ENCODE measurements at regions not wholly inside any gene's neighbourhood (a gene's known extent, or its start where the extent isn't known, plus 50 kb on each side); places are given as distances from the start of the nearest gene placed in this dataset.
A peak's percentile ranks its signal among the peaks of the same experiment; 100 is the strongest.

- no peak for DNase-seq
Observed at GRCh38 chr6:149150801-149151398, 166.6 kb upstream of the TAB2 start.

- DNase-seq: no peak
Observed at GRCh38 chr6:149152521-149152920, 165.0 kb upstream of the TAB2 start.

GRCh38 chr6:149153100-149153499 is 164.4 kb upstream of the TAB2 start:
- no peak for DNase-seq

GRCh38 chr6:149153693-149154092 is 163.8 kb upstream of the TAB2 start:
- DNase-seq: no peak

GRCh38 chr6:149154261-149154821 is 163.2 kb upstream of the TAB2 start:
- DNase-seq: no peak

GRCh38 chr6:149157126-149157525 is 160.4 kb upstream of the TAB2 start:
- no peak for DNase-seq

- no peak for DNase-seq
Observed at GRCh38 chr6:149158076-149158475, 159.4 kb upstream of the TAB2 start.

- DNase-seq: no peak
Observed at GRCh38 chr6:149160943-149161342, 156.6 kb upstream of the TAB2 start.

GRCh38 chr6:149162924-149163323 is 154.6 kb upstream of the TAB2 start:
- DNase-seq: no peak

GRCh38 chr6:149164199-149164750 is 153.2 kb upstream of the TAB2 start:
- DNase-seq: no peak

GRCh38 chr6:149166336-149166735 is 151.2 kb upstream of the TAB2 start:
- no peak for DNase-seq

GRCh38 chr6:149166747-149167146 is 150.8 kb upstream of the TAB2 start:
- DNase-seq: peak; percentile 4

GRCh38 chr6:149168968-149169367 is 148.5 kb upstream of the TAB2 start:
- DNase-seq: no peak

GRCh38 chr6:149169761-149170511 is 147.6 kb upstream of the TAB2 start:
- no peak for DNase-seq

GRCh38 chr6:149170564-149171452 is 146.7 kb upstream of the TAB2 start:
- DNase-seq: no peak

- DNase-seq: no peak
Observed at GRCh38 chr6:149173222-149173621, 144.3 kb upstream of the TAB2 start.

GRCh38 chr6:149174962-149175361 is 142.6 kb upstream of the TAB2 start:
- no peak for DNase-seq

GRCh38 chr6:149176971-149177667 is 140.4 kb upstream of the TAB2 start:
- no peak for DNase-seq

- DNase-seq: no peak
Observed at GRCh38 chr6:149179431-149179830, 138.1 kb upstream of the TAB2 start.

GRCh38 chr6:149181304-149181703 is 136.2 kb upstream of the TAB2 start:
- no peak for DNase-seq

- no peak for DNase-seq
Observed at GRCh38 chr6:149182262-149182661, 135.2 kb upstream of the TAB2 start.

- DNase-seq: no peak
Observed at GRCh38 chr6:149184523-149184922, 133.0 kb upstream of the TAB2 start.
